NCI-H2227 treated with DMSO at 0.1 percent for 48 hours (cell line): ENCODE measurements at regions not wholly inside any gene's neighbourhood (a gene's known extent, or its start where the extent isn't known, plus 50 kb on each side); places are given as distances from the start of the nearest gene placed in this dataset.

Experiments
- DNase-seq: peaks from one replicate; lab custom pipeline; 2025; lab: John Stamatoyannopoulos, UW

- DNase-seq, result no peak
Observed at GRCh38 chrX:20374450-20374849, 107.7 kb upstream of the RPS6KA3 start.

GRCh38 chrX:20373063-20373462 lies 106.4 kb upstream of the RPS6KA3 start:
- DNase-seq, result no peak

- DNase-seq, result no peak
Observed at GRCh38 chrX:20372533-20372932, 105.8 kb upstream of the RPS6KA3 start.

- no peak for DNase-seq
Observed at GRCh38 chrX:20369468-20369867, 102.8 kb upstream of the RPS6KA3 start.

GRCh38 chrX:20364238-20364637 lies 97.5 kb upstream of the RPS6KA3 start:
- DNase-seq, result no peak

GRCh38 chrX:20363275-20363674 lies 96.6 kb upstream of the RPS6KA3 start:
- no peak for DNase-seq

GRCh38 chrX:20362268-20363267 lies 95.9 kb upstream of the RPS6KA3 start:
- peak; percentile 38 for DNase-seq

GRCh38 chrX:20361890-20362262 lies 95.2 kb upstream of the RPS6KA3 start:
- DNase-seq, result no peak

- DNase-seq, result no peak
Observed at GRCh38 chrX:20361081-20361889, 94.6 kb upstream of the RPS6KA3 start.

- peak; percentile 14 for DNase-seq
Observed at GRCh38 chrX:20355187-20355586, 88.5 kb upstream of the RPS6KA3 start.

- DNase-seq, result no peak
Observed at GRCh38 chrX:20354505-20354904, 87.8 kb upstream of the RPS6KA3 start.

GRCh38 chrX:20352935-20353336 lies 86.2 kb upstream of the RPS6KA3 start:
- DNase-seq, result no peak

GRCh38 chrX:20352504-20352903 lies 85.8 kb upstream of the RPS6KA3 start:
- DNase-seq, result no peak

- no peak for DNase-seq
Observed at GRCh38 chrX:20350596-20350995, 83.9 kb upstream of the RPS6KA3 start.

GRCh38 chrX:20348139-20348538 lies 81.4 kb upstream of the RPS6KA3 start:
- no peak for DNase-seq

- DNase-seq, result peak; percentile 60
Observed at GRCh38 chrX:20347481-20347880, 80.8 kb upstream of the RPS6KA3 start.

GRCh38 chrX:20333672-20334071 lies 67.0 kb upstream of the RPS6KA3 start:
- DNase-seq, result no peak

- no peak for DNase-seq
Observed at GRCh38 chrX:20330545-20330944, 63.8 kb upstream of the RPS6KA3 start.

- DNase-seq, result no peak
Observed at GRCh38 chrX:20329435-20329834, 62.7 kb upstream of the RPS6KA3 start.

- DNase-seq, result no peak
Observed at GRCh38 chrX:20325786-20326388, 59.2 kb upstream of the RPS6KA3 start.

GRCh38 chrX:20322887-20323286 lies 56.2 kb upstream of the RPS6KA3 start:
- DNase-seq, result no peak

GRCh38 chrX:20320461-20321159 lies 53.9 kb upstream of the RPS6KA3 start:
- DNase-seq, result no peak
